ENCODE measurements at regions not wholly inside any gene's neighbourhood (a gene's known extent, or its start where the extent isn't known, plus 50 kb on each side); places are given as distances from the start of the nearest gene placed in this dataset.

- no peaks in the 10 kb centered on the region for H4K20me1 ChIP-seq (ENCODE audit: insufficient read depth, low read length)
- no peak overlapping the region for H3K4me2 ChIP-seq (ENCODE audit: low read length)
- no peak overlapping the region for H2AFZ ChIP-seq (ENCODE audit: low read depth, low read length)
- H3K4me1 ChIP-seq (ENCODE audit: insufficient read depth, low read length), result no peaks in the 10 kb centered on the region
- FAIRE-seq, result no peak
- TF ChIP-seq CTCF (IDR thresholded peaks at IDR 0.05; ENCODE audit: insufficient read depth, low read depth, low read length) (no peak), EZH2 (IDR thresholded peaks at IDR 0.05; ENCODE audit: insufficient read depth, low read length) (no peak)
- no peak overlapping the region for H3K27ac ChIP-seq (ENCODE audit: low read depth, low read length)
- no peak overlapping the region for H3K4me3 ChIP-seq (ENCODE audit: insufficient read depth, low read depth, low read length)
- H3K4me3 Mint-ChIP-seq (ENCODE audit: unreplicated experiment), result no peak overlapping the region
- no peaks in the 10 kb centered on the region for H3K36me3 Mint-ChIP-seq (ENCODE audit: low read depth, unreplicated experiment)
- H3K9me3 Mint-ChIP-seq (ENCODE audit: unreplicated experiment), result no peaks in the 10 kb centered on the region
- H3K27me3 Mint-ChIP-seq (ENCODE audit: low read depth, unreplicated experiment), result peaks cover 2% of the 10 kb centered on the region
- no peaks in the 10 kb centered on the region for H3K27me3 ChIP-seq (ENCODE audit: insufficient read depth, low read length)
- H3K36me3 ChIP-seq (ENCODE audit: insufficient read depth, low read length), result no peaks in the 10 kb centered on the region
- no peaks in the 10 kb centered on the region for H3K79me2 ChIP-seq (ENCODE audit: insufficient read depth, low read length)
- H3K27ac Mint-ChIP-seq (ENCODE audit: unreplicated experiment), result no peak overlapping the region
- H3K4me1 Mint-ChIP-seq (ENCODE audit: low read depth, unreplicated experiment), result no peaks in the 10 kb centered on the region
- no peak for DNase-seq (ENCODE audit: low read depth)
- H3K9ac ChIP-seq (ENCODE audit: low read length), result no peak overlapping the region
- H3K9me3 ChIP-seq (ENCODE audit: insufficient read depth, low read depth, low read length), result no peaks in the 10 kb centered on the region
These were observed 117.5 kb downstream of the SAMD5 start for GRCh38 chr6:147625946-147626345.

- no peak overlapping the region for H3K4me3 ChIP-seq (ENCODE audit: insufficient read depth, low read depth, low read length)
- Mint-ChIP-seq H3K36me3 (ENCODE audit: low read depth, unreplicated experiment) (no peaks in the 10 kb centered on the region), H3K27ac (ENCODE audit: unreplicated experiment) (no peak overlapping the region), H3K9me3 (ENCODE audit: unreplicated experiment) (no peaks in the 10 kb centered on the region), H3K27me3 (ENCODE audit: low read depth, unreplicated experiment) (peaks cover 3% of the 10 kb centered on the region), H3K4me1 (ENCODE audit: low read depth, unreplicated experiment) (no peaks in the 10 kb centered on the region), H3K4me3 (ENCODE audit: unreplicated experiment) (no peak overlapping the region)
- no peak overlapping the region for H3K9ac ChIP-seq (ENCODE audit: low read length)
- no peak overlapping the region for H2AFZ ChIP-seq (ENCODE audit: low read depth, low read length)
- no peaks in the 10 kb centered on the region for H3K79me2 ChIP-seq (ENCODE audit: insufficient read depth, low read length)
- H3K27me3 ChIP-seq (ENCODE audit: insufficient read depth, low read length), result no peaks in the 10 kb centered on the region
- no peaks in the 10 kb centered on the region for H3K4me1 ChIP-seq (ENCODE audit: insufficient read depth, low read length)
- H3K4me2 ChIP-seq (ENCODE audit: low read length), result no peak overlapping the region
- no peak for TF ChIP-seq EZH2 (IDR thresholded peaks at IDR 0.05; ENCODE audit: insufficient read depth, low read length)
- TF ChIP-seq CTCF (IDR thresholded peaks at IDR 0.05; ENCODE audit: insufficient read depth, low read depth, low read length), result no peak
- no peaks in the 10 kb centered on the region for H4K20me1 ChIP-seq (ENCODE audit: insufficient read depth, low read length)
- H3K36me3 ChIP-seq (ENCODE audit: insufficient read depth, low read length), result no peaks in the 10 kb centered on the region
- no peak overlapping the region for H3K27ac ChIP-seq (ENCODE audit: low read depth, low read length)
- no peak for FAIRE-seq
- H3K9me3 ChIP-seq (ENCODE audit: insufficient read depth, low read depth, low read length), result no peaks in the 10 kb centered on the region
- DNase-seq (ENCODE audit: low read depth), result no peak
These were observed 118.9 kb downstream of the SAMD5 start for GRCh38 chr6:147627411-147627810.

GRCh38 chr6:147633191-147633590 is 124.7 kb downstream of the SAMD5 start:
- FAIRE-seq (no peak), DNase-seq (ENCODE audit: low read depth) (no peak)
- no peak overlapping the region for H3K27ac Mint-ChIP-seq (ENCODE audit: unreplicated experiment)
- Histone ChIP-seq H3K4me1 (ENCODE audit: insufficient read depth, low read length) (no peaks in the 10 kb centered on the region), H3K27ac (ENCODE audit: low read depth, low read length) (no peak overlapping the region), H3K4me2 (ENCODE audit: low read length) (no peak overlapping the region), H3K9me3 (ENCODE audit: insufficient read depth, low read depth, low read length) (no peaks in the 10 kb centered on the region), H3K4me3 (ENCODE audit: insufficient read depth, low read depth, low read length) (no peak overlapping the region), H4K20me1 (ENCODE audit: insufficient read depth, low read length) (no peaks in the 10 kb centered on the region), H3K27me3 (ENCODE audit: insufficient read depth, low read length) (no peaks in the 10 kb centered on the region), H3K9ac (ENCODE audit: low read length) (no peak overlapping the region), H2AFZ (ENCODE audit: low read depth, low read length) (no peak overlapping the region), H3K36me3 (ENCODE audit: insufficient read depth, low read length) (no peaks in the 10 kb centered on the region), H3K79me2 (ENCODE audit: insufficient read depth, low read length) (no peaks in the 10 kb centered on the region)
- no peaks in the 10 kb centered on the region for H3K4me1 Mint-ChIP-seq (ENCODE audit: low read depth, unreplicated experiment)
- H3K36me3 Mint-ChIP-seq (ENCODE audit: low read depth, unreplicated experiment), result no peaks in the 10 kb centered on the region
- peaks cover 2% of the 10 kb centered on the region for H3K9me3 Mint-ChIP-seq (ENCODE audit: unreplicated experiment)
- peaks cover 3% of the 10 kb centered on the region for H3K27me3 Mint-ChIP-seq (ENCODE audit: low read depth, unreplicated experiment)
- TF ChIP-seq EZH2 (IDR thresholded peaks at IDR 0.05; ENCODE audit: insufficient read depth, low read length), result no peak
- no peak for TF ChIP-seq CTCF (IDR thresholded peaks at IDR 0.05; ENCODE audit: insufficient read depth, low read depth, low read length)
- no peak overlapping the region for H3K4me3 Mint-ChIP-seq (ENCODE audit: unreplicated experiment)

Measured in astrocyte (in vitro differentiated cells and primary cell).